Neural cell (in vitro differentiated cells): ENCODE measurements at regions not wholly inside any gene's neighbourhood (a gene's known extent, or its start where the extent isn't known, plus 50 kb on each side); places are given as distances from the start of the nearest gene placed in this dataset.

Source experiments
- H2AFZ ChIP-seq: fragments of 200-600, 300-800 bp; sonication (generic), shearing (Covaris generic); 2 replicates; pipeline ENCODE4 v1.6.0; 2014; ENCODE audit warnings: low read depth, mild to moderate bottlenecking, antibody characterized with exemption, low read length, moderate library complexity
- H3F3A ChIP-seq: fragments of 200-600 bp; shearing (Covaris generic); 2 replicates; pipeline ENCODE4 v1.6.1; 2016; ENCODE audit warnings: mild to moderate bottlenecking, moderate library complexity, mixed read lengths, antibody characterized with exemption, low read length; ENCODE audit not compliant: insufficient read depth, poor library complexity, severe bottlenecking
- H3K27ac ChIP-seq: fragments of 200-600, 300-800 bp; sonication (generic), shearing (Covaris generic); 2 replicates; pipeline ENCODE4 v1.5.1; 2014; ENCODE audit warnings: mild to moderate bottlenecking, low read length, moderate library complexity
- H3K27me3 ChIP-seq: fragments of 300-800, 200-600 bp; sonication (generic), shearing (Covaris generic); 2 replicates; pipeline ENCODE4 v1.6.0; 2014; ENCODE audit warnings: mild to moderate bottlenecking, low read depth, low read length, moderate library complexity; ENCODE audit not compliant: insufficient read depth
- H3K36me3 ChIP-seq: fragments of 300-800, 200-600 bp; sonication (generic), shearing (Covaris generic); 2 replicates; pipeline ENCODE4 v1.5.1; 2014; ENCODE audit warnings: mild to moderate bottlenecking, antibody characterized with exemption, low read length, moderate library complexity; ENCODE audit not compliant: insufficient read depth
- H3K4me2 ChIP-seq: fragments of 300-800, 200-600 bp; sonication (generic), shearing (Covaris generic); 2 replicates; pipeline ENCODE4 v1.6.0; 2014; ENCODE audit warnings: mild to moderate bottlenecking, low read length
- H3K4me3 ChIP-seq: fragments of 300-800, 200-600 bp; sonication (generic), shearing (Covaris generic); 2 replicates; pipeline ENCODE4 v1.5.1; 2014; ENCODE audit warnings: mild to moderate bottlenecking, low read length, moderate library complexity
- H3K79me2 ChIP-seq: fragments of 200-600 bp; shearing (Covaris generic); replicated peaks from 2 replicates; pipeline ENCODE4 v1.6.0; 2014; ENCODE audit warnings: mild to moderate bottlenecking, low read length, moderate library complexity; ENCODE audit not compliant: insufficient read depth
- H3K9ac ChIP-seq: fragments of 300-800, 200-600 bp; sonication (generic), shearing (Covaris generic); 2 replicates; pipeline ENCODE4 v1.6.1; 2016; ENCODE audit warnings: mild to moderate bottlenecking, low read length, mixed read lengths
- H3K9me2 ChIP-seq: fragments of 200-600 bp; shearing (Covaris generic); 2 replicates; pipeline ENCODE4 v1.6.1; 2016; ENCODE audit warnings: mild to moderate bottlenecking, low read length, mixed read lengths; ENCODE audit not compliant: insufficient read depth
- H3K9me3 ChIP-seq: fragments of 200-600, 300-800 bp; sonication (generic), shearing (Covaris generic); 2 replicates; pipeline ENCODE4 v1.6.1; 2016; ENCODE audit warnings: mild to moderate bottlenecking, mixed run types, low read length, moderate library complexity, mixed read lengths
- H4K20me1 ChIP-seq: fragments of 200-600 bp; shearing (Covaris generic); 2 replicates; pipeline ENCODE4 v1.6.1; 2016; ENCODE audit warnings: mild to moderate bottlenecking, mixed run types; ENCODE audit not compliant: insufficient read depth
- EP300 ChIP-seq: fragments of 450-650 bp; conservative IDR thresholded peaks from 2 replicates; pipeline ENCODE4 v1.6.1; 2014; ENCODE audit warnings: antibody characterized with exemption, mild to moderate bottlenecking, moderate library complexity; ENCODE audit not compliant: poor library complexity, severe bottlenecking
- EZH2 ChIP-seq: fragments of 200-600, 300-800 bp; shearing (Covaris generic), sonication (generic); IDR thresholded peaks from 2 replicates; pipeline ENCODE4 v1.6.1; 2014; ENCODE audit warnings: antibody characterized with exemption, low read length, borderline replicate concordance, mild to moderate bottlenecking; ENCODE audit not compliant: insufficient read depth, poor library complexity, severe bottlenecking
- MXI1 ChIP-seq: fragments of 450-650 bp; conservative IDR thresholded peaks from 2 replicates; pipeline ENCODE4 v1.6.1; 2014; ENCODE audit warnings: antibody characterized with exemption, mild to moderate bottlenecking; ENCODE audit not compliant: poor library complexity, severe bottlenecking
- POLR2AphosphoS5 ChIP-seq: IDR thresholded peaks from 2 replicates; pipeline ENCODE4 v1.6.1; 2012
- RAD21 ChIP-seq: fragments of 450-650 bp; conservative IDR thresholded peaks from 2 replicates; pipeline ENCODE4 v1.6.1; 2014; ENCODE audit warnings: antibody characterized with exemption, mild to moderate bottlenecking, moderate library complexity
- SMC3 ChIP-seq: fragments of 450-650 bp; conservative IDR thresholded peaks from 2 replicates; pipeline ENCODE4 v1.6.1; 2014; ENCODE audit warnings: antibody characterized with exemption, mild to moderate bottlenecking, moderate library complexity; ENCODE audit not compliant: poor library complexity
- TAF1 ChIP-seq: IDR thresholded peaks from 2 replicates; pipeline ENCODE4 v1.6.1; 2012; ENCODE audit warnings: low read depth
- TF ChIP-seq, protein P1 (sequence below): IDR thresholded peaks from 2 replicates; pipeline ENCODE4 v1.6.1; 2012; ENCODE audit warnings: borderline replicate concordance
- TF ChIP-seq, protein P2 (sequence below): fragments of 450-650 bp; IDR thresholded peaks from 2 replicates; pipeline ENCODE4 v1.5.1; 2014; ENCODE audit warnings: antibody characterized with exemption, mild to moderate bottlenecking, moderate library complexity; ENCODE audit not compliant: poor library complexity, severe bottlenecking

DNA sequence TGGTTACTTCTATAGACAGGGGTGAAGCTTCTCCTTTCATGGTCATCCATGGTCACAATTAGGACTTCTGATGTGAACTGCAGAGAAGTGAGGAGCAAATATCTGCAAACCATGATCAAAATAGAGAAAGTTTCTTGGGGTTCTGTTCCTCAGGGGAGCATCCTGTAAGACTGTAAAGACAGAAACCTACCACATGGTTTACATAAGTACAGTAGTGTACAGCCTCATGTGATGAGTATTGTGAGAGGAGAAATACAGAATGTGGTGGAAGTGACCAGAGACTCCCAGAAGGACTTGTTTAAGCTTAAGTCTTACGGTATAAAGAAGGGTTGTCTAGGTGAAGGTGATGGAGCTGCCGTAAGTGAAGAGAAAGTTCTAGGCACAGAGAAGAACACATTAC is 484.7 kb downstream of the LRIG3 start:
- no peaks in the 10 kb centered on the region for H3K9me3 ChIP-seq

DNA sequence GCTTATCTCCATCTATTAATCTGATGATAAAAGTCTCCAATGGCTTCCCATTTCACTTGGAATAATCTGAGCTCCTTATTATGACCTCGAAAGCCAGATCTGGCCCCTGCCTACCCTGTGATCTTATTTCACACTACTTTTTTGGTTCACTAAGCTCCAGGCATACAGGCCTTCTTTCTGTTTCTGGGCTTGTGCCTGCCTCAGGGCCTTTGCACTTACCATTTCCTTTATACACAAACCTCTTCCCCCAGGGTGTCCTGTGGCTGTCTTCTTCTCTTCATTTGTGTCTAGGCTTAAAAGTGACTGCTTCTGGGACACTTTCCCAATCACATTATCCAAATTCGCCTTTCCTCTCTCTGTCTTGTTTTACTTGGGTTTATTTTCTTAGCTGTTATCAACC is 478.8 kb downstream of the LRIG3 start:
- Histone ChIP-seq H3K4me3 (no peak overlapping the region), H3K4me2 (no peak overlapping the region), H3F3A (no peaks in the 10 kb centered on the region), H4K20me1 (no peaks in the 10 kb centered on the region), H3K36me3 (no peaks in the 10 kb centered on the region), H3K9me2 (no peaks in the 10 kb centered on the region), H3K9ac (no peak overlapping the region), H3K27me3 (no peaks in the 10 kb centered on the region), H2AFZ (no peak overlapping the region), H3K9me3 (no peaks in the 10 kb centered on the region), H3K79me2 (no peaks in the 10 kb centered on the region), H3K27ac (no peak overlapping the region)
- TF ChIP-seq EP300 (no peak), SMC3 (no peak), EZH2 (no peak)
- TF ChIP-seq, protein P1, sequence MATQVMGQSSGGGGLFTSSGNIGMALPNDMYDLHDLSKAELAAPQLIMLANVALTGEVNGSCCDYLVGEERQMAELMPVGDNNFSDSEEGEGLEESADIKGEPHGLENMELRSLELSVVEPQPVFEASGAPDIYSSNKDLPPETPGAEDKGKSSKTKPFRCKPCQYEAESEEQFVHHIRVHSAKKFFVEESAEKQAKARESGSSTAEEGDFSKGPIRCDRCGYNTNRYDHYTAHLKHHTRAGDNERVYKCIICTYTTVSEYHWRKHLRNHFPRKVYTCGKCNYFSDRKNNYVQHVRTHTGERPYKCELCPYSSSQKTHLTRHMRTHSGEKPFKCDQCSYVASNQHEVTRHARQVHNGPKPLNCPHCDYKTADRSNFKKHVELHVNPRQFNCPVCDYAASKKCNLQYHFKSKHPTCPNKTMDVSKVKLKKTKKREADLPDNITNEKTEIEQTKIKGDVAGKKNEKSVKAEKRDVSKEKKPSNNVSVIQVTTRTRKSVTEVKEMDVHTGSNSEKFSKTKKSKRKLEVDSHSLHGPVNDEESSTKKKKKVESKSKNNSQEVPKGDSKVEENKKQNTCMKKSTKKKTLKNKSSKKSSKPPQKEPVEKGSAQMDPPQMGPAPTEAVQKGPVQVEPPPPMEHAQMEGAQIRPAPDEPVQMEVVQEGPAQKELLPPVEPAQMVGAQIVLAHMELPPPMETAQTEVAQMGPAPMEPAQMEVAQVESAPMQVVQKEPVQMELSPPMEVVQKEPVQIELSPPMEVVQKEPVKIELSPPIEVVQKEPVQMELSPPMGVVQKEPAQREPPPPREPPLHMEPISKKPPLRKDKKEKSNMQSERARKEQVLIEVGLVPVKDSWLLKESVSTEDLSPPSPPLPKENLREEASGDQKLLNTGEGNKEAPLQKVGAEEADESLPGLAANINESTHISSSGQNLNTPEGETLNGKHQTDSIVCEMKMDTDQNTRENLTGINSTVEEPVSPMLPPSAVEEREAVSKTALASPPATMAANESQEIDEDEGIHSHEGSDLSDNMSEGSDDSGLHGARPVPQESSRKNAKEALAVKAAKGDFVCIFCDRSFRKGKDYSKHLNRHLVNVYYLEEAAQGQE: no peak

More for the DNA sequence above, 484.7 kb downstream of the LRIG3 start:
- H3K36me3 ChIP-seq: no peaks in the 10 kb centered on the region
- no peaks in the 10 kb centered on the region for H3K27me3 ChIP-seq
- no peaks in the 10 kb centered on the region for H3F3A ChIP-seq
- no peak overlapping the region for H2AFZ ChIP-seq
- H4K20me1 ChIP-seq: no peaks in the 10 kb centered on the region
- TF ChIP-seq POLR2AphosphoS5 (no peak), TAF1 (no peak), SMC3 (no peak), RAD21 (no peak), MXI1 (no peak), EP300 (no peak), EZH2 (no peak)
- TF ChIP-seq, protein P2, sequence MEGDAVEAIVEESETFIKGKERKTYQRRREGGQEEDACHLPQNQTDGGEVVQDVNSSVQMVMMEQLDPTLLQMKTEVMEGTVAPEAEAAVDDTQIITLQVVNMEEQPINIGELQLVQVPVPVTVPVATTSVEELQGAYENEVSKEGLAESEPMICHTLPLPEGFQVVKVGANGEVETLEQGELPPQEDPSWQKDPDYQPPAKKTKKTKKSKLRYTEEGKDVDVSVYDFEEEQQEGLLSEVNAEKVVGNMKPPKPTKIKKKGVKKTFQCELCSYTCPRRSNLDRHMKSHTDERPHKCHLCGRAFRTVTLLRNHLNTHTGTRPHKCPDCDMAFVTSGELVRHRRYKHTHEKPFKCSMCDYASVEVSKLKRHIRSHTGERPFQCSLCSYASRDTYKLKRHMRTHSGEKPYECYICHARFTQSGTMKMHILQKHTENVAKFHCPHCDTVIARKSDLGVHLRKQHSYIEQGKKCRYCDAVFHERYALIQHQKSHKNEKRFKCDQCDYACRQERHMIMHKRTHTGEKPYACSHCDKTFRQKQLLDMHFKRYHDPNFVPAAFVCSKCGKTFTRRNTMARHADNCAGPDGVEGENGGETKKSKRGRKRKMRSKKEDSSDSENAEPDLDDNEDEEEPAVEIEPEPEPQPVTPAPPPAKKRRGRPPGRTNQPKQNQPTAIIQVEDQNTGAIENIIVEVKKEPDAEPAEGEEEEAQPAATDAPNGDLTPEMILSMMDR: no peak
- TF ChIP-seq, protein P1: no peak
- no peaks in the 10 kb centered on the region for H3K79me2 ChIP-seq
- no peak overlapping the region for H3K9ac ChIP-seq
- H3K27ac ChIP-seq: no peak overlapping the region
- H3K9me2 ChIP-seq: no peaks in the 10 kb centered on the region
- H3K4me2 ChIP-seq: no peak overlapping the region
- no peak overlapping the region for H3K4me3 ChIP-seq
